ENCODE measurements at regions not wholly inside any gene's neighbourhood (a gene's known extent, or its start where the extent isn't known, plus 50 kb on each side); places are given as distances from the start of the nearest gene placed in this dataset.

- TF ChIP-seq ELF4 (CRISPR knock-in tag; IDR thresholded peaks at IDR 0.05) (peak; percentile 87; the same call in 1 of the 2 replicates), JUND (IDR thresholded peaks at IDR 0.05; ENCODE audit: borderline replicate concordance, low read depth, low read length) (0 out of 2 replicates have a peak, but pooled peaks have one; percentile 20), JUND (tag; IDR thresholded peaks at IDR 0.05; ENCODE audit: borderline replicate concordance, low read depth, low read length) (peak; percentile 52; the same call in 1 of the 3 replicates), ID3 (CRISPR knock-in tag; IDR thresholded peaks at IDR 0.05) (no peak), ID3 (tag; IDR thresholded peaks at IDR 0.05) (no peak), E2F8 (IDR thresholded peaks at IDR 0.05; ENCODE audit: low read depth, partially characterized antibody) (peak; percentile 55), SRSF3 (IDR thresholded peaks at IDR 0.05; ENCODE audit: insufficient read depth, low read length) (no peak), MAZ (CRISPR knock-in tag; conservative IDR thresholded peaks at IDR 0.05 in 1 of 2, IDR thresholded peaks at IDR 0.05 in 1 of 2) (peak; percentile 89 to 93), ZBTB8A (IDR thresholded peaks at IDR 0.05; ENCODE audit: partially characterized antibody) (no peak), ELF1 (tag; IDR thresholded peaks at IDR 0.05) (peak; percentile 98), ZNF76 (CRISPR knock-in tag; IDR thresholded peaks at IDR 0.05; ENCODE audit: borderline replicate concordance) (no peak), RB1 (IDR thresholded peaks at IDR 0.05; ENCODE audit: low read depth) (0 out of 2 replicates have a peak, but pooled peaks have one; percentile 19), SAFB2 (IDR thresholded peaks at IDR 0.05; ENCODE audit: borderline replicate concordance, low read depth, low read length, severe bottlenecking) (no peak), NEUROD1 (IDR thresholded peaks at IDR 0.05; ENCODE audit: borderline replicate concordance, low read depth, low read length, partially characterized antibody) (peak; percentile 75), CTCF (IDR thresholded peaks at IDR 0.05 in 2 of 3, conservative IDR thresholded peaks at IDR 0.05 in 1 of 3; ENCODE audit: insufficient read depth in 2 of 3, low read depth in 1 of 3, low read length in 3 of 3) (peak; percentile 28 to 39 (median 33); a peak in 4 of 6 replicates), U2AF2 (optimal IDR thresholded peaks at IDR 0.05; ENCODE audit: low read depth, low read length) (no peak), CCNT2 (IDR thresholded peaks at IDR 0.05; ENCODE audit: borderline replicate concordance, extremely low read depth, insufficient read length, low read depth, low read length) (peak; percentile 40), HOXB6 (CRISPR knock-in tag; IDR thresholded peaks at IDR 0.05; ENCODE audit: borderline replicate concordance) (no peak), GMEB1 (CRISPR knock-in tag; IDR thresholded peaks at IDR 0.05) (peak; percentile 33; the same call in 1 of the 2 replicates), TRIM24 (IDR thresholded peaks at IDR 0.05) (no peak)
Measured at GRCh38 chr22:12601870-12602779, 2925.9 kb upstream of the OR11H1 start (continued).
